Adipocyte (in vitro differentiated cells): ENCODE measurements at regions not wholly inside any gene's neighbourhood (a gene's known extent, or its start where the extent isn't known, plus 50 kb on each side); places are given as distances from the start of the nearest gene placed in this dataset.

Source experiments
- DNase-seq: peaks from one replicate; pipeline ENCODE4 v3.0.0-alpha.2; 2015; ENCODE audit warnings: low read depth
- H3K27me3 ChIP-seq: replicated peaks from 2 replicates; pipeline ENCODE4 v1.7.0; 2013; ENCODE audit warnings: mild to moderate bottlenecking, low read length, moderate library complexity; ENCODE audit not compliant: control insufficient read depth, insufficient read depth
- H3K36me3 ChIP-seq: 2 replicates; pipeline ENCODE4 v1.7.0; 2013; ENCODE audit warnings: low read length, mild to moderate bottlenecking, moderate library complexity; ENCODE audit not compliant: control insufficient read depth, insufficient read depth, severe bottlenecking
- H3K4me1 ChIP-seq: 2 replicates; pipeline ENCODE4 v1.7.0; 2013; ENCODE audit warnings: mild to moderate bottlenecking, low read length, moderate library complexity; ENCODE audit not compliant: control insufficient read depth, insufficient read depth
- H3K4me3 ChIP-seq: 2 replicates; pipeline ENCODE4 v1.7.0; 2013; ENCODE audit warnings: mild to moderate bottlenecking, low read length, moderate library complexity
- H3K9ac ChIP-seq: 2 replicates; pipeline ENCODE4 v1.7.0; 2013; ENCODE audit warnings: mild to moderate bottlenecking, low read length, moderate library complexity
- H3K9me3 ChIP-seq: 2 replicates; pipeline ENCODE4 v1.7.0; 2013; ENCODE audit warnings: mild to moderate bottlenecking, low read length, moderate library complexity; ENCODE audit not compliant: control insufficient read depth

DNA sequence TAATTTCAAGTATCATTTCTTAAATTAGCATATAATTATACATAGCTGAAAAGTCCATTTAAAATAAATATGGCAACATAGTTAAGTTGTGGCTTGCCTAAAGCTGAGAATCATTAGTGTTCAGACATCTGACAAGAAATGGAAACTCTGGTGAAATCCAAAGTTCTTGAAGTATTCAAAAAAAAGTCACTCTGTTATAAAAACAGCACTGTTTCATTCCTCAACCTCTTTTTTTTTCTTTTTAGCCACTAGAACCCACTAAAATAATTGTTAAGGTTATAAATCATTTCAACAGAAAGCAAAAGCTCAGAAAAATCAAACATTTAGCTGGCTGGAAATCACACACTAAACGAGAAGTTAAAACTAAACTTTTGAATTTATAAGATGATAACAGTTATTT is 476.7 kb downstream of the LTN1 start:
- DNase-seq: peak; percentile 40
- Histone ChIP-seq H3K4me1 (peaks cover 4% of the 10 kb centered on the region), H3K9ac (peak overlapping the region; percentile 26), H3K36me3 (no peaks in the 10 kb centered on the region), H3K9me3 (no peaks in the 10 kb centered on the region), H3K4me3 (no peak overlapping the region), H3K27me3 (no peaks in the 10 kb centered on the region)

DNA sequence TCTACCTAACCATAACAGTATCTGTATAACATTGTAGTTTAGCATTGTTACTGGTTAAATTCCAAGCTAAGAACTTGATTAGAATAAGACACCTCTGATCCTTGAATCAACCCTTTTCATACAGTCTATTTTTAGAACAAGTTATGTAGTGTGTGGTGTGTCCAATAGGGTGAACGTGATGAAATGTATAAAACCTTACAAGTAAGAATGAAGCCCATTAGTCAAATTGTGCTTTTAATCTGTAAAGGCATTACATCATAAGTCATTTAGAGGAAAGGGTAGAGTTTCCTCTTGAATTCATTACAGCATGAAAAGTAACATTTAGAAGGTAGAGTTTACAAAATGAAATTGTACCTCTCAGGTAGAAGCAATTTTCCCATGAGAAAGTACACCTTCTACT is 479.2 kb downstream of the LTN1 start:
- Histone ChIP-seq H3K36me3 (no peaks in the 10 kb centered on the region), H3K4me3 (no peak overlapping the region), H3K27me3 (no peaks in the 10 kb centered on the region), H3K9me3 (no peaks in the 10 kb centered on the region), H3K9ac (no peak overlapping the region), H3K4me1 (peaks cover 4% of the 10 kb centered on the region)
- no peak for DNase-seq

DNA sequence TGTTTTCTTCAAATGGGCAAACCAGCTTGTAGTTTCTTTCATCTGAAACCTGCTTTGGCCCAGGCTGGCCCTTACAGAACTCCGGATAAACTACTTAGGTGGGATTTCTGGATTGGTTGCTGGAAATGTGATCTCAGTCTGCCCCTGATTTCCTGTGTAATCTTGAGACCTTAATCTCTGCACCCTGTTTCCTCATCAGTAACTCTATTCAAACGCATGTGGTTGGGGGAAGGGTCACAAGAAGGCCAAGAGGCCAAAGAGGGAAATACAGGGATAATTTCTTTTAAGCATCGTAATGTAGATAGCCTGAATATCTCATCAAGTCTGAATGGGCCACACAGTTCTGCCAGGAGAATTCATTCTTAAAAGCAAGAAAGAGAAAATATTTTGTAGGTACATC is 483.6 kb downstream of the LTN1 start:
- Histone ChIP-seq H3K36me3 (no peaks in the 10 kb centered on the region), H3K27me3 (no peaks in the 10 kb centered on the region), H3K4me3 (no peak overlapping the region), H3K9ac (no peak overlapping the region), H3K4me1 (no peaks in the 10 kb centered on the region), H3K9me3 (peaks cover 14% of the 10 kb centered on the region)
- DNase-seq: no peak

DNA sequence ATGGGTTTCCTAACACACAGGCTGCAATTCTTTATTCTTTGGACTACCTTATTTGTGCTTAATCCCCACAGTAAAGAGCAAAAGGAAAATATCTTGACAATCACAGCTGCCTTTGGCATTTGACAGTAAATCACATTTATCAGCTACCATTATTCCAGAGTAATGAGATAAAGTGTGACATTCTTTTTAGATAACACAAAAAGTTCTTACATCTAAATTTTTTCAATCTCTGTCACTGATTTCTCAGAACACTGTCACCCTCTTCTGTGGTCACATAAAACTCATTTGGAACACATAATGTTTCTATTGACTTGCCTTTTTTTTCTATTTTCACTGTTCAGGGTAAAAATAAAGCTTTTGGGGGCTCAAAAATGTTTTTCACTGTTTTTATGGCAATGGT is 484.6 kb downstream of the LTN1 start:
- no peak for DNase-seq
- H3K4me3 ChIP-seq: no peak overlapping the region

DNA sequence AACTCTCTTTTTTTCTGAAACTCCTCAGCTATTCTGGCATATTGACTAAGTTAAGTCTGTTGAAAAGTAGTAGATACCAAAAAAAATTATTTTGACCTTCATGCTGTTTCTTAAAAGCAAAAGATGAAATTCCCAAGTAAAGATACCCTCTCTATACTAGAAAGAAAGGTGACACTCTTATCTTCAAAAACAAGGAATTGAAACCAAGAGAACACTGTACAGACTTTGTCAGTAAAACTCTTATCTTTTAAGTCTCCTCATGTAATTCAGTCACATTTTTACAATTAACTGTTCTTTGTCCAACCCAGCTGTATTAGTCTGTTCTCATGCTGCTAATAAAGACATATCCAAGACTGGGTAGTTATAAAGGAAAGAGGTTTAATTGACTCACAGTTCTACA is 496.2 kb downstream of the LTN1 start:
- no peak overlapping the region for H3K9ac ChIP-seq

More for the DNA sequence above, 484.6 kb downstream of the LTN1 start:
- no peaks in the 10 kb centered on the region for H3K4me1 ChIP-seq
- H3K27me3 ChIP-seq: no peaks in the 10 kb centered on the region
- H3K36me3 ChIP-seq: no peaks in the 10 kb centered on the region
- H3K9me3 ChIP-seq: peaks cover 14% of the 10 kb centered on the region
- no peak overlapping the region for H3K9ac ChIP-seq

DNA sequence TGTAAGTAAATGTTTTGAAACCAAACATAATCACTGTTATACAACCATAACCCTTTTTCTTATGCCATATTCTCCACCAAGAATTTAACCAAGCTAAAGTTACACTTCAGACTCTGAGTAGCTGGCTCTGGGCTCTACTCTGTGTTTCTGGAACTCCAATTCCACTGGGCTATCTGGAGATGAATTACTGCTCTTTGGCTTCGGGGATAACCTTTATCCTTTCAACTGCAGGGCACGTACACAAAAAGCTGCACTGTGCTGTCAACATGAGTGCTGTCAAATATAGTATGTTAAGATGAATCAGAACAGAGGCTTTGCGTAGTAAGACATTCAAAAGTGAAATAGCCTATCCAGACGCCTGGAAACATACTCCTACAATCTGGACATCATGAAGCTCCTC is 500.6 kb downstream of the LTN1 start:
- Histone ChIP-seq H3K9ac (no peak overlapping the region), H3K36me3 (no peaks in the 10 kb centered on the region), H3K9me3 (no peaks in the 10 kb centered on the region), H3K4me1 (peaks cover 9% of the 10 kb centered on the region), H3K27me3 (no peaks in the 10 kb centered on the region), H3K4me3 (no peak overlapping the region)
- DNase-seq: no peak

More for the DNA sequence above, 496.2 kb downstream of the LTN1 start:
- no peaks in the 10 kb centered on the region for H3K27me3 ChIP-seq
- H3K9me3 ChIP-seq: no peaks in the 10 kb centered on the region
- peaks cover 6% of the 10 kb centered on the region for H3K4me1 ChIP-seq
- H3K36me3 ChIP-seq: no peaks in the 10 kb centered on the region
- DNase-seq: no peak
- no peak overlapping the region for H3K4me3 ChIP-seq

DNA sequence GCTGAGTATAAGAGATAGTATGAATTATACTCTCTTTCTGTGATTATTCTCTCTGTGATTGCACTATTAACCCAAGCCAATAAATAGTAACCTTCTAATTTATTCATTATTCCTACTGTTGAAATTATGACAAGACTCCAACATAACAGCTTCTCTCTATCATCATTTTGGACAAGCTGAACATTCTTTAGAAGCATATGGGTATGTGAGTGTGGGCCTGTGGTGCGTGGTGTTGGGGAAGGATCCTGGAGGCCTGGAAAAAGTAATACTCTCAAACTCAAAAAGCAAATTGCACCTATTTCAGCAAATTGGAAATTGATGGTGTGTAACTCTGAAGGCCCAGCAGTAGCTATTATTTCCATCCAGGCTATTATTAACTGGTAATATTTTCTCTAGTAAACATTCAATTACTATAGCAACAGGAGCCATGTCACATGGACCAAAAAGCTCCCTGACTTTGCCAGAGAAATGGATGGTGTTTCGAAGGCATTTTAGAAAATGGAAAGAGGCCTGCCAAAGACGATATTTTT is 502.8 kb downstream of the LTN1 start:
- H3K9me3 ChIP-seq: no peaks in the 10 kb centered on the region
- DNase-seq: no peak
- no peak overlapping the region for H3K4me3 ChIP-seq
- no peaks in the 10 kb centered on the region for H3K27me3 ChIP-seq
- H3K36me3 ChIP-seq: no peaks in the 10 kb centered on the region
- H3K4me1 ChIP-seq: peaks cover 22% of the 10 kb centered on the region
- no peak overlapping the region for H3K9ac ChIP-seq

DNA sequence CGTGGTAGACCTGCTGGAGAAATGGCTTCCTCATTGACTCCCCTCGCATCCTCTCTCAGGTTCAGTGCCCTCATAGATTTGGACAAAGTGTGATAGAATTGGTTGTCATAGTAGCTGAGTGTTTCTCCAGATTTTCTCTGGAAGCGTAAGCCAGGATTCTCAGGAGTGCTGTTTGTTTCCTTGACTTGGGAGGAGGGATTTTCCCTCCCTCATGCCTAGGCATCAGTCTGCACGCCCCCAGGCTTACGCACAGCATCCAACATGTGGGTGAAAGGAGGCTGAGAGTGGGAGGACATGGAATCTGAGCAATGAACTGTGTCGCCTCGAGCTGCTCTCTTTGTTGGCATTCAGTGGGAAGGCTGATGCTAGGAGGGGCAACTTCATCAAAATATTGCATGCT is 503.5 kb downstream of the LTN1 start:
- DNase-seq: no peak
- H3K9me3 ChIP-seq: no peaks in the 10 kb centered on the region
- no peaks in the 10 kb centered on the region for H3K36me3 ChIP-seq
- no peak overlapping the region for H3K4me3 ChIP-seq
- no peak overlapping the region for H3K9ac ChIP-seq
- H3K27me3 ChIP-seq: no peaks in the 10 kb centered on the region
- H3K4me1 ChIP-seq: peaks cover 27% of the 10 kb centered on the region

DNA sequence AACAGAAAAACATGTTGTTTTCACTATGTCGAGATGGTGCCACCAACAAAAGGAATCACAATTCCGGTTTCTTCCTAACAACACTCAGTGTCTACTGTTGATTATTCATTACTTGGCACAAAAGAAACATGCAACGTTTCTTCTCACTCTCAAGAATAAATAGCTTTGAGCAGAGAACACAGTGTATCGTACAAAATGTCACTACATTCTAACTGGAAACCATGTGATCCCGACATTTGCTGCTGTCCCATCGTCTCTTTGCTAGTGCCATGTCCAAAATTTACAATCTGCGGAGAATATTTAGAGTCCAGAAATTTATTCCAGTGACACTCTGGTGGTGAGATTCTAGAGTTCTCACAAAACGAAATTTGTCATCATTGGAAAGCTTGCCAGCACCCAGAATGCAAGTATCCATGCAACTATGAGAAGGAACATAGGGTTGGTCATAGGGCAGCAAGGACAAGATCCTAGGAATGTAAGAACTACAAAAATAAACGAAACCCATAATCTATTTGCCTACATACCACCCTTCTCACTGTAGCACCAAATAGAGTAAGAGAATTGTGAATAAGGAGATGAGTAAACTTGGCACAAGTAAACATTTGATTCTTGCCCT is 505.1 kb downstream of the LTN1 start:
- H3K9me3 ChIP-seq: no peaks in the 10 kb centered on the region
- H3K4me3 ChIP-seq: no peak overlapping the region
- no peak overlapping the region for H3K9ac ChIP-seq
- H3K27me3 ChIP-seq: no peaks in the 10 kb centered on the region
- peaks cover 43% of the 10 kb centered on the region for H3K4me1 ChIP-seq
- H3K36me3 ChIP-seq: no peaks in the 10 kb centered on the region
- DNase-seq: no peak

DNA sequence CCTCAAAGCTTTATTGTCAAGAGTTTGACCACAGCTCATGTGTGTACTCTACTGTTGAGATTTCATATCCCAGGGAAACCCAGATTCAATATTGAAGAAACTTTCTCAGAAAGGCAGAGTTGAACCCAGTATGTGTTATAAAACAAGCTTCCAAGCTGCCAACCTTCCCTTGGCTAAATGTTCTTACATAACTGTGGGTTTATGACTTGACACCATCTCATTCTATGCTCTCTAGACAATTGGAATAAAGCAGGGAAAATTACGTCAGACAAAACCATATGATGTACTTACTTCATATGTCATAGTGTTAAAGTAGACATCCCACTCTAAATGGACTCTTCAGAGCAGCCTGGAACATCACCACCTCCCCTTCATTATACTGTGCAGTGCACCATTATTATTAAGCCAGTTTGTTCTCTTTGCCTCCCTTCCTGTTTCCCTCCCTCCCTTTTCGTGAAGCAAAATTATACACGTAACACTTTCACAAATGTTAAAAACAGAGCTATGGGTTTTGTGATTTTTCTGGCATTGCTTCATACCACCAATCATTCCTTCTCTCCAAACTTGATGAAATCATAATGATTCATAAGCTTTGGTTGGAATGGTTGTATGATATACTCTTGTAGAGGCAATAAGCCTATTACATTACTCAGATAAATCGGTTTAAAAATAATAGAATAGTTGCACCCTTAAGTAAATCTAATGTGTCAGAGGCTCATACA is 507.2 kb downstream of the LTN1 start:
- Histone ChIP-seq H3K27me3 (no peaks in the 10 kb centered on the region), H3K4me3 (no peak overlapping the region), H3K9ac (no peak overlapping the region), H3K36me3 (no peaks in the 10 kb centered on the region), H3K9me3 (no peaks in the 10 kb centered on the region), H3K4me1 (peaks cover 41% of the 10 kb centered on the region)
- DNase-seq: peak; percentile 70

DNA sequence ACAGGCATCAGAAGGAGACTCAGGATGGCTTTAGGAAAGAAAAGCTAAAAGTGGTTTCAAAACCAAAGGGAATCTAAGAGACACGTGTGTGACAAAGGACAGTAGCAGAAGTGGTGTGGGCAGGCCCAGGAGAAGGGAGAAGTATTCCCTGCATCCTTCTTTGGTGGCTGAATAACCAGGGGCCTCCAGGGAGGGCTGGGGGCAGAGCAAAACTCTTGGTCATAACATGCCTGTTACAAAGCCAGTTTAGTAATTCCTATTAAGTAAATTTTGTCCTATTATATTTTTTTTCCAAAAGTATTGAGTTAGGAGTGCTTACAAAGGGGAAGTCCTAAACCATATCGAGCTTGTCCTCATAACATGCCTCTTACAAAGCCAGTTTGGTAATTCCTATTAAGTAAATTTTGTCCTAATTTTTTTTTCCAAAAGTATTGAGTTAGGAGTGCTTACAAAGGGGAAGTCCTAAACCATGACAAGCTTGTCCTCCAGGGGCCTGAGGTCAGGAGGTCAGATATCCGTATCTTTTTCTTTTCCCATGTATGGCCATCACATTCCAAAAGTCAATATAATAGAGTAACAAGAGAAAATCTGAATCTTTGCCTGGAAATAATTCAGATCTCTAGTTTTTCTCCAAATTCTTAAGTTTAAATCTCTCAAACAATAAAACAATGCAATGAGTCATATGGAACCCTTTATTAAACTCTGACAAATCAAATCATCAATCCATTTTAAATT is 509.2 kb downstream of the LTN1 start:
- peak; percentile 3 for DNase-seq
- H3K36me3 ChIP-seq: no peaks in the 10 kb centered on the region
- H3K9me3 ChIP-seq: no peaks in the 10 kb centered on the region
- no peak overlapping the region for H3K4me3 ChIP-seq
- H3K27me3 ChIP-seq: no peaks in the 10 kb centered on the region
- H3K9ac ChIP-seq: peak overlapping the region; percentile 48
- peaks cover 41% of the 10 kb centered on the region for H3K4me1 ChIP-seq
